GM12865 (cell line): ENCODE measurements at regions not wholly inside any gene's neighbourhood (a gene's known extent, or its start where the extent isn't known, plus 50 kb on each side); places are given as distances from the start of the nearest gene placed in this dataset.

Experiments
- DNase-seq: peaks from one replicate; pipeline ENCODE4 v3.0.0; 2010; ENCODE audit warnings: low read depth
- H3K4me3 ChIP-seq: 2 replicates; pipeline ENCODE4 v1.5.1; 2011; ENCODE audit warnings: mild to moderate bottlenecking, low read depth, low read length, control low read depth
- CTCF ChIP-seq: IDR thresholded peaks from 2 replicates; pipeline ENCODE4 v1.5.1; 2011; ENCODE audit warnings: low read length, control low read depth, low read depth, inconsistent platforms; ENCODE audit not compliant: insufficient read depth; ENCODE audit errors: missing control alignments

GRCh38 chr2:182622231-182622630 lies 93.8 kb upstream of the DNAJC10 start:
- DNase-seq, result no peak
- H3K4me3 ChIP-seq, result no peak overlapping the region
- no peak for TF ChIP-seq CTCF

- no peak overlapping the region for H3K4me3 ChIP-seq
- DNase-seq, result no peak
- TF ChIP-seq CTCF, result no peak
Measured at GRCh38 chr2:182625814-182626213, 90.2 kb upstream of the DNAJC10 start.

- no peak for DNase-seq
- H3K4me3 ChIP-seq, result no peak overlapping the region
- no peak for TF ChIP-seq CTCF
Measured at GRCh38 chr2:182628916-182629315, 87.1 kb upstream of the DNAJC10 start.

- H3K4me3 ChIP-seq, result no peak overlapping the region
- no peak for TF ChIP-seq CTCF
- no peak for DNase-seq
Measured at GRCh38 chr2:182630207-182630606, 85.8 kb upstream of the DNAJC10 start.

- DNase-seq, result no peak
- no peak for TF ChIP-seq CTCF
Measured at GRCh38 chr2:182631299-182631698, 84.8 kb upstream of the DNAJC10 start.

GRCh38 chr2:182634386-182634785 lies 81.7 kb upstream of the DNAJC10 start:
- TF ChIP-seq CTCF, result no peak
- no peak for DNase-seq
- H3K4me3 ChIP-seq, result no peak overlapping the region

More at GRCh38 chr2:182631299-182631698, 84.8 kb upstream of the DNAJC10 start:
- no peak overlapping the region for H3K4me3 ChIP-seq

GRCh38 chr2:182636699-182637098 lies 79.4 kb upstream of the DNAJC10 start:
- TF ChIP-seq CTCF, result no peak
- H3K4me3 ChIP-seq, result no peak overlapping the region
- no peak for DNase-seq
